ENCODE measurements at regions not wholly inside any gene's neighbourhood (a gene's known extent, or its start where the extent isn't known, plus 50 kb on each side); places are given as distances from the start of the nearest gene placed in this dataset.
"Not testable (repeated sequence)": the region's sequence is repeated elsewhere in the genome, so short reads cannot be mapped to it uniquely, and the experiment has no call there.

DNA sequence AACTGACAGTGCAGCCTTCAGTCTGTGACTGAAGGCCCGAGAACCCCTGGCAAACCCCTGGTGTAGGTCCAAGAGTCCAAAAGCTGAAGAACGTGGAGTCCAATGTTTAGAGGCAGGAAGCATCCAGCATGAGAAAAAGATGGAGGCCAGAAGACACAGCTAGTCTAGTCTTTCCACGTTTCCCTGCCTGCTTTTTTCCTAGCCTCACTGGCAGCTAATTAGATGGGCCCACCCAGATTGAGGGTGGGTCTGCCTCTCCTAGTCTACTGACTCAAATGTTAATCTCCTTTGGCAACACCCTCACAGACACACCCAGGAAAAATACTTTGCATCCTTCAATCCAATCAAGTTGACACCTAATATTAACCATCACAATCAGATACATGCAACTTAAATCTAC, 87.8 kb downstream of the TENT5D start:
- not testable (repeated sequence) for DNase-seq, H3K27ac Mint-ChIP-seq, H3K9me3 Mint-ChIP-seq

DNA sequence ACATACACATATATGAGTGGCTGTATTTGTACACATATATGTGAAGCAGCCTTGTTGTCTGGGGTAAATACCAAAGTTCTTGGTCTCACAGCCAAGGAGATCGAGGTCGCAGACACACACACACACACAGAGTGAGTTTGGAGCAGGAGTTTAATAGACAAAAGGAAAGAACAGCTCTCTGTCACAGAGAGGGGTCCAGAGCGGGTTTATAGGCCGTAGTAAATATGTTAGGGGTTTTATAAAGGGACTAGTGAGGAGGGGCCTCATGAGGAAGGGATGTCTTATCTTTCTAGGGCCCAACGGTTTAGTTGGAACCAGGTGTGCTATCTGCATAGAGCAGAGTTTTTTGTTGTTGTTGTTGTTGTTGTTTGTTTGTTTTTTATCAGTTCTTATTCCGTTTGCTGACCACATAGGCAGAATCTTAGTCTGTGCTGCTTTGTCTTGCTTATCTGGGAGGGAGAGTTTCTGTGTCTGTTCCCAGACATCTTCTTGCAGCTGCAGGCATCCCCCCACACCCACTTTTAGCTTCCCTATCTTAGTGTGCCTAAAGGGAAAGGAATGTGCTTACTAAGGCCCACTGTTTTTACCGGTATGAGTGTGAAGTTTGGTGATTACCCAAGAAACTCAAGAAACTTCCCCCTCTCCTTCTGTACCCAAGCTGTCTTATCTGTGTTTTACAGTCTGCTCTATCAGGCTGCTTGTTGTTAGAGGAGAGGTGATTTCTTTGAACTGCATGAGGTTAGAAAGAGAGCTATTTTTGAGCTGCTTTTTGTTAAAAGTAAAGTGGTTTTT, 91.9 kb downstream of the TENT5D start:
- no peak overlapping the region for H3K27ac Mint-ChIP-seq
- DNase-seq: no peak
- H3K4me1 Mint-ChIP-seq (ENCODE audit: low read depth): no peaks in the 10 kb centered on the region
- no peak for TF ChIP-seq CTCF (IDR thresholded peaks at IDR 0.05)
- no peaks in the 10 kb centered on the region for H3K27me3 Mint-ChIP-seq (ENCODE audit: insufficient read depth)
- no peaks in the 10 kb centered on the region for H3K36me3 Mint-ChIP-seq (ENCODE audit: low read depth)
- no peak overlapping the region for H3K4me3 Mint-ChIP-seq
- no peaks in the 10 kb centered on the region; the same call in 1 of the 2 replicates for H3K9me3 Mint-ChIP-seq

More for the DNA sequence above, 87.8 kb downstream of the TENT5D start:
- H3K4me3 Mint-ChIP-seq; H3K36me3 Mint-ChIP-seq (ENCODE audit: low read depth); H3K27me3 Mint-ChIP-seq (ENCODE audit: insufficient read depth); H3K4me1 Mint-ChIP-seq (ENCODE audit: low read depth): not testable (repeated sequence)

DNA sequence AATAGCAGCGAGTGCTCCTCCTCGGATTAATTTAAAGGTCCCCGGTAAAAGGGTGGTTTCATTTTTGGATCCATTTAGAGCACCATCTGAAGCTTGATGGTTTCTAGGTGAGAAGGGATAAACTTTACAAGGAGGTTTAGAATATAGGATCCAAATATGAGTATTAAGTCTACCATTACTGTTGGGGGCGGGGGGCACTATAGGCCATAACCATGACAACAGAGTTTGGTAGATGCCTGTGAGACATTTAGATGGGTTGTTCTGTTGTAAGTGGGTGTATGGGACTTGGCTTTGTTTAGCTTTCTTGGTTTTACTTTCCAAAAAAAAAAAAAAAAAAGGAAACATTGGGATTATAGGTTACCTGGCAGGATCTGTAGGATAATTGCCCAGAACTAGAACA, 92.7 kb downstream of the TENT5D start:
- Mint-ChIP-seq H3K4me1 (ENCODE audit: low read depth) (no peaks in the 10 kb centered on the region), H3K27me3 (ENCODE audit: insufficient read depth) (no peaks in the 10 kb centered on the region), H3K27ac (no peak overlapping the region), H3K36me3 (ENCODE audit: low read depth) (no peaks in the 10 kb centered on the region), H3K9me3 (no peaks in the 10 kb centered on the region; the same call in 1 of the 2 replicates), H3K4me3 (no peak overlapping the region)
- no peak for DNase-seq
- no peak for TF ChIP-seq CTCF (IDR thresholded peaks at IDR 0.05)

DNA sequence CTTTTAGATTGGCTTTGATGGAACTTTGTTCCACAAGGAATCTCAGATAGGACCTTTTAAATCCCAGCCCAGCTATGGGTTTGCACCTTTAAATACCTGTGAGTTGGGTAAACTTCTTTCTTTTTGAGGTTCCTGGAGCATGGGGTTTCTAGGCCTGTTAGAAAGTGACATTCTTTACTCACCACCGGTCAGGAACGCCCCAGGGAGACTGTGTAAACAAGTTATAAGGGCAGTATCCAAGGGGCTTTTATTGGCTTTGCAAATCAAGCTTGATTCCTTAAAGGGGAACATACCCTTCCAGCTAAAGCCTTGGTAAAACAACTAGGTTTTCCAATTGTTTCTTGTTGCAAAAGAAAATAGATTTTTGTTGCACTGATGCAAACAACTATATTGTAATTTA, 93.4 kb downstream of the TENT5D start:
- H3K36me3 Mint-ChIP-seq (ENCODE audit: low read depth): no peaks in the 10 kb centered on the region
- no peak for TF ChIP-seq CTCF (IDR thresholded peaks at IDR 0.05)
- no peaks in the 10 kb centered on the region; the same call in 1 of the 2 replicates for H3K9me3 Mint-ChIP-seq
- H3K4me1 Mint-ChIP-seq (ENCODE audit: low read depth): no peaks in the 10 kb centered on the region
- H3K27me3 Mint-ChIP-seq (ENCODE audit: insufficient read depth): no peaks in the 10 kb centered on the region
- no peak for DNase-seq
- no peak overlapping the region for H3K27ac Mint-ChIP-seq
- no peak overlapping the region for H3K4me3 Mint-ChIP-seq

DNA sequence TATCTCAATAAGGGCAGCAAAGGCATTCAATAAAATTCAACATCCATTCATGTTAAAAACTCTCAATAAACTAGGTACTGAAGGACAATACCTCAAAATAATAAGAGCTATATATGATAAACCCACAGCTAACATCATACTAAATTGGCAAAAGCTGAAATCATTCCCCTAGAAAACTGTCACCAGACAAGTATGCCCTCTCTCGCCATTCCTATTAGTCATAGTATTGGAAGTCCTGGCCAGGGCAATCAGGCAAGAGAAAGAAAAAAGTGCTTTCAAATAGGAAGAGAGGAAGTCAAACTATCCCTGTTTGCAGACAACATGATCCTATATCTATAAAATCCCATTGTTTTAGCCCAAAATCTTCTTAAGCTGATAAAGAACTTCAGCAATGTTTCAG, 116.8 kb downstream of the TENT5D start:
- no peaks in the 10 kb centered on the region for H3K9me3 Mint-ChIP-seq
- no peaks in the 10 kb centered on the region for H3K4me1 Mint-ChIP-seq (ENCODE audit: low read depth)
- no peaks in the 10 kb centered on the region for H3K36me3 Mint-ChIP-seq (ENCODE audit: low read depth)
- TF ChIP-seq CTCF (IDR thresholded peaks at IDR 0.05): no peak
- no peaks in the 10 kb centered on the region for H3K27me3 Mint-ChIP-seq (ENCODE audit: insufficient read depth)
- DNase-seq: no peak
- no peak overlapping the region for H3K4me3 Mint-ChIP-seq
- no peak overlapping the region for H3K27ac Mint-ChIP-seq

GRCh38 chrX:80550722-80551121, 130.5 kb downstream of the TENT5D start:
- no peak for TF ChIP-seq CTCF (IDR thresholded peaks at IDR 0.05)
- Mint-ChIP-seq H3K4me3 (no peak overlapping the region; the same call in 1 of the 2 replicates), H3K27ac (no peak overlapping the region), H3K4me1 (ENCODE audit: low read depth) (no peaks in the 10 kb centered on the region), H3K36me3 (ENCODE audit: low read depth) (no peaks in the 10 kb centered on the region), H3K9me3 (no peaks in the 10 kb centered on the region; the same call in 1 of the 2 replicates), H3K27me3 (ENCODE audit: insufficient read depth) (no peaks in the 10 kb centered on the region)
- no peak for DNase-seq

Data from HFFc6 (cell line).